ENCODE measurements at regions not wholly inside any gene's neighbourhood (a gene's known extent, or its start where the extent isn't known, plus 50 kb on each side); places are given as distances from the start of the nearest gene placed in this dataset.

GRCh38 chr7:41590986-41591385 lies 111.9 kb downstream of the INHBA start:
- Mint-ChIP-seq H3K4me3 (no peak overlapping the region), H3K27ac (no peak overlapping the region), H3K9me3 (peaks cover 4 to 8% of the 10 kb centered on the region in 2 donors), H3K27me3 (peaks cover 0 to 6% of the 10 kb centered on the region in 2 donors), H3K4me1 (no peaks in the 10 kb centered on the region), H3K36me3 (no peaks in the 10 kb centered on the region)
- ATAC-seq (replicated peaks), result no peak
- DNase-seq, result no peak

GRCh38 chr7:41588341-41588740 lies 114.5 kb downstream of the INHBA start:
- peaks cover 0 to 4% of the 10 kb centered on the region in 2 donors for H3K9me3 Mint-ChIP-seq
- H3K4me1 Mint-ChIP-seq, result no peaks in the 10 kb centered on the region
- H3K4me3 Mint-ChIP-seq, result no peak overlapping the region
- H3K27ac Mint-ChIP-seq, result no peak overlapping the region
- DNase-seq (no peak), ATAC-seq (replicated peaks) (no peak)
- H3K36me3 Mint-ChIP-seq, result no peaks in the 10 kb centered on the region
- peaks cover 0 to 6% of the 10 kb centered on the region in 2 donors for H3K27me3 Mint-ChIP-seq

- H3K27ac Mint-ChIP-seq, result no peak overlapping the region
- peaks cover 0 to 4% of the 10 kb centered on the region in 2 donors for H3K9me3 Mint-ChIP-seq
- no peak overlapping the region for H3K4me3 Mint-ChIP-seq
- no peaks in the 10 kb centered on the region for H3K36me3 Mint-ChIP-seq
- peaks cover 0 to 6% of the 10 kb centered on the region in 2 donors for H3K27me3 Mint-ChIP-seq
- DNase-seq, result no peak
- ATAC-seq (replicated peaks), result no peak
- no peaks in the 10 kb centered on the region for H3K4me1 Mint-ChIP-seq
These were observed 115.8 kb downstream of the INHBA start for GRCh38 chr7:41586931-41587640.

- H3K27ac Mint-ChIP-seq, result no peak overlapping the region
- H3K9me3 Mint-ChIP-seq, result peaks cover 0 to 2% of the 10 kb centered on the region in 2 donors
- no peaks in the 10 kb centered on the region for H3K4me1 Mint-ChIP-seq
- H3K36me3 Mint-ChIP-seq, result no peaks in the 10 kb centered on the region
- H3K4me3 Mint-ChIP-seq, result no peak overlapping the region
- no peak for DNase-seq
- H3K27me3 Mint-ChIP-seq, result no peaks in the 10 kb centered on the region
- no peak for ATAC-seq (replicated peaks)
These were observed 118.1 kb downstream of the INHBA start for GRCh38 chr7:41584746-41585145.

- ATAC-seq (replicated peaks) (no peak), DNase-seq (no peak)
- Mint-ChIP-seq H3K4me1 (no peaks in the 10 kb centered on the region), H3K36me3 (no peaks in the 10 kb centered on the region), H3K27ac (no peak overlapping the region), H3K4me3 (no peak overlapping the region), H3K9me3 (no peaks in the 10 kb centered on the region), H3K27me3 (peaks cover 4 to 5% of the 10 kb centered on the region in 2 donors)
These were observed 120.8 kb downstream of the INHBA start for GRCh38 chr7:41582116-41582515.

GRCh38 chr7:41581041-41581440 lies 121.8 kb downstream of the INHBA start:
- no peaks in the 10 kb centered on the region for H3K9me3 Mint-ChIP-seq

GRCh38 chr7:41579961-41580935 lies 122.6 kb downstream of the INHBA start:
- H3K4me1 Mint-ChIP-seq, result no peaks in the 10 kb centered on the region
- H3K9me3 Mint-ChIP-seq, result no peaks in the 10 kb centered on the region
- no peak for DNase-seq

More at GRCh38 chr7:41581041-41581440, 121.8 kb downstream of the INHBA start:
- no peak overlapping the region for H3K27ac Mint-ChIP-seq
- no peaks in the 10 kb centered on the region for H3K4me1 Mint-ChIP-seq
- peaks cover 5 to 6% of the 10 kb centered on the region in 2 donors for H3K27me3 Mint-ChIP-seq
- DNase-seq (no peak), ATAC-seq (replicated peaks) (no peak)
- no peaks in the 10 kb centered on the region for H3K36me3 Mint-ChIP-seq
- no peak overlapping the region for H3K4me3 Mint-ChIP-seq

GRCh38 chr7:41578700-41579099 lies 124.2 kb downstream of the INHBA start:
- Mint-ChIP-seq H3K36me3 (no peaks in the 10 kb centered on the region), H3K27ac (no peak overlapping the region), H3K9me3 (no peaks in the 10 kb centered on the region), H3K4me1 (no peaks in the 10 kb centered on the region), H3K4me3 (no peak overlapping the region), H3K27me3 (peaks cover 5 to 12% of the 10 kb centered on the region in 2 donors)
- DNase-seq, result no peak
- ATAC-seq (replicated peaks), result no peak

More at GRCh38 chr7:41579961-41580935, 122.6 kb downstream of the INHBA start:
- ATAC-seq (replicated peaks), result no peak
- no peaks in the 10 kb centered on the region for H3K36me3 Mint-ChIP-seq
- no peak overlapping the region for H3K4me3 Mint-ChIP-seq
- H3K27ac Mint-ChIP-seq, result no peak overlapping the region
- peaks cover 5 to 12% of the 10 kb centered on the region in 2 donors for H3K27me3 Mint-ChIP-seq

GRCh38 chr7:41576166-41576565 lies 126.7 kb downstream of the INHBA start:
- Mint-ChIP-seq H3K4me1 (no peaks in the 10 kb centered on the region), H3K27ac (no peak overlapping the region), H3K36me3 (no peaks in the 10 kb centered on the region), H3K4me3 (no peak overlapping the region), H3K27me3 (peaks cover 5 to 12% of the 10 kb centered on the region in 2 donors), H3K9me3 (no peaks in the 10 kb centered on the region)
- ATAC-seq (replicated peaks) (no peak), DNase-seq (no peak)

- peaks cover 5 to 12% of the 10 kb centered on the region in 2 donors for H3K27me3 Mint-ChIP-seq
- H3K27ac Mint-ChIP-seq, result no peak overlapping the region
- H3K9me3 Mint-ChIP-seq, result no peaks in the 10 kb centered on the region
- H3K36me3 Mint-ChIP-seq, result no peaks in the 10 kb centered on the region
- ATAC-seq (replicated peaks) (no peak), DNase-seq (no peak)
- H3K4me1 Mint-ChIP-seq, result no peaks in the 10 kb centered on the region
- no peak overlapping the region for H3K4me3 Mint-ChIP-seq
These were observed 128.5 kb downstream of the INHBA start for GRCh38 chr7:41574377-41574776.

- Mint-ChIP-seq H3K27me3 (peaks cover 5 to 12% of the 10 kb centered on the region in 2 donors), H3K4me3 (no peak overlapping the region), H3K9me3 (no peaks in the 10 kb centered on the region), H3K27ac (no peak overlapping the region), H3K36me3 (no peaks in the 10 kb centered on the region), H3K4me1 (no peaks in the 10 kb centered on the region)
- ATAC-seq (replicated peaks), result no peak
- DNase-seq, result no peak
These were observed 129.0 kb downstream of the INHBA start for GRCh38 chr7:41573862-41574261.

- no peaks in the 10 kb centered on the region for H3K9me3 Mint-ChIP-seq
- H3K27me3 Mint-ChIP-seq, result peaks cover 5 to 12% of the 10 kb centered on the region in 2 donors
- DNase-seq (no peak), ATAC-seq (replicated peaks) (no peak)
- no peaks in the 10 kb centered on the region for H3K4me1 Mint-ChIP-seq
- H3K27ac Mint-ChIP-seq, result no peak overlapping the region
- H3K36me3 Mint-ChIP-seq, result no peaks in the 10 kb centered on the region
- no peak overlapping the region for H3K4me3 Mint-ChIP-seq
These were observed 129.4 kb downstream of the INHBA start for GRCh38 chr7:41573443-41573842.

GRCh38 chr7:41573015-41573414 lies 129.9 kb downstream of the INHBA start:
- ATAC-seq (replicated peaks) (no peak), DNase-seq (no peak)
- Mint-ChIP-seq H3K36me3 (no peaks in the 10 kb centered on the region), H3K4me1 (no peaks in the 10 kb centered on the region), H3K9me3 (no peaks in the 10 kb centered on the region), H3K4me3 (no peak overlapping the region), H3K27ac (no peak overlapping the region), H3K27me3 (peaks cover 5 to 12% of the 10 kb centered on the region in 2 donors)

GRCh38 chr7:41571573-41571972 lies 131.3 kb downstream of the INHBA start:
- no peak for DNase-seq
- no peaks in the 10 kb centered on the region for H3K36me3 Mint-ChIP-seq
- H3K9me3 Mint-ChIP-seq, result no peaks in the 10 kb centered on the region
- H3K27ac Mint-ChIP-seq, result no peak overlapping the region
- ATAC-seq (replicated peaks), result no peak
- H3K4me1 Mint-ChIP-seq, result peaks cover 9% of the 10 kb centered on the region in 2 donors
- no peak overlapping the region for H3K4me3 Mint-ChIP-seq
- peaks cover 0 to 7% of the 10 kb centered on the region in 2 donors for H3K27me3 Mint-ChIP-seq

Measured in stimulated activated naive B cell treated with anti-CD40 and anti-IgM and Interleukin-4, amounts not matched to agents 10 μg/mL and 1 μg/mL and 100 μg/mL, for 72 hours (primary cell).